RPMI8226 (cell line): ENCODE measurements at regions not wholly inside any gene's neighbourhood (a gene's known extent, or its start where the extent isn't known, plus 50 kb on each side); places are given as distances from the start of the nearest gene placed in this dataset.
"Not testable (repeated sequence)": the region's sequence is repeated elsewhere in the genome, so short reads cannot be mapped to it uniquely, and the experiment has no call there.

ENCODE experiments used
- DNase-seq: peaks from one replicate; pipeline ENCODE4 v3.0.0-alpha.2; 2015

- DNase-seq, result no peak
These were observed 229.5 kb downstream of the MSX2 start for GRCh38 chr5:174953871-174954270.

- DNase-seq, result peak; percentile 71
These were observed 226.9 kb downstream of the MSX2 start for GRCh38 chr5:174951151-174951780.

GRCh38 chr5:174947548-174947947 is 223.2 kb downstream of the MSX2 start:
- no peak for DNase-seq

GRCh38 chr5:174945853-174946252 is 221.5 kb downstream of the MSX2 start:
- no peak for DNase-seq

- DNase-seq, result no peak
These were observed 219.4 kb downstream of the MSX2 start for GRCh38 chr5:174943785-174944184.

- DNase-seq, result not testable (repeated sequence)
These were observed 218.6 kb downstream of the MSX2 start for GRCh38 chr5:174943002-174943401.

GRCh38 chr5:174937201-174938123 is 213.1 kb downstream of the MSX2 start:
- DNase-seq, result no peak

- DNase-seq, result peak; percentile 25
These were observed 211.6 kb downstream of the MSX2 start for GRCh38 chr5:174935854-174936474.

GRCh38 chr5:174931033-174931432 is 206.7 kb downstream of the MSX2 start:
- DNase-seq, result not testable (repeated sequence)

GRCh38 chr5:174925586-174925985 is 201.2 kb downstream of the MSX2 start:
- DNase-seq, result no peak

- DNase-seq, result no peak
These were observed 198.6 kb downstream of the MSX2 start for GRCh38 chr5:174922955-174923354.

- DNase-seq, result no peak
These were observed 196.6 kb downstream of the MSX2 start for GRCh38 chr5:174920906-174921550.

- no peak for DNase-seq
These were observed 195.0 kb downstream of the MSX2 start for GRCh38 chr5:174919351-174919750.

GRCh38 chr5:174918655-174919054 is 194.3 kb downstream of the MSX2 start:
- DNase-seq, result no peak

GRCh38 chr5:174917976-174918554 is 193.7 kb downstream of the MSX2 start:
- no peak for DNase-seq

GRCh38 chr5:174917435-174917834 is 193.1 kb downstream of the MSX2 start:
- DNase-seq, result not testable (repeated sequence)

GRCh38 chr5:174916924-174917323 is 192.5 kb downstream of the MSX2 start:
- not testable (repeated sequence) for DNase-seq

GRCh38 chr5:174916227-174916626 is 191.8 kb downstream of the MSX2 start:
- no peak for DNase-seq

- DNase-seq, result no peak
These were observed 186.7 kb downstream of the MSX2 start for GRCh38 chr5:174911118-174911517.

GRCh38 chr5:174910245-174910737 is 185.9 kb downstream of the MSX2 start:
- peak; percentile 62 for DNase-seq

- no peak for DNase-seq
These were observed 178.9 kb downstream of the MSX2 start for GRCh38 chr5:174903172-174903732.

- DNase-seq, result no peak
These were observed 177.0 kb downstream of the MSX2 start for GRCh38 chr5:174901336-174901735.
